NCI-H187 (cell line): ENCODE measurements at regions not wholly inside any gene's neighbourhood (a gene's known extent, or its start where the extent isn't known, plus 50 kb on each side); places are given as distances from the start of the nearest gene placed in this dataset.

Experiments
- DNase-seq, 2 experiments: peaks; one replicate each; lab custom pipeline; 2025; lab: John Stamatoyannopoulos, UW

- no peak for DNase-seq
Measured at GRCh38 chr6:170114187-170114945, 176.5 kb downstream of the DLL1 start.

- no peak for DNase-seq
Measured at GRCh38 chr6:170113141-170113540, 177.7 kb downstream of the DLL1 start.

GRCh38 chr6:170112583-170112860, 178.4 kb downstream of the DLL1 start:
- no peak for DNase-seq

- DNase-seq: no peak
Measured at GRCh38 chr6:170111816-170112582, 178.9 kb downstream of the DLL1 start.

- DNase-seq: no peak
Measured at GRCh38 chr6:170111141-170111664, 179.7 kb downstream of the DLL1 start.

GRCh38 chr6:170110201-170111140, 180.4 kb downstream of the DLL1 start:
- DNase-seq: no peak

GRCh38 chr6:170108890-170109587, 181.8 kb downstream of the DLL1 start:
- no peak for DNase-seq

- DNase-seq: no peak
Measured at GRCh38 chr6:170108456-170108855, 182.4 kb downstream of the DLL1 start.

GRCh38 chr6:170107606-170108222, 183.2 kb downstream of the DLL1 start:
- DNase-seq: no peak

GRCh38 chr6:170106906-170107525, 183.9 kb downstream of the DLL1 start:
- no peak for DNase-seq

- no peak for DNase-seq
Measured at GRCh38 chr6:170102582-170103481, 188.0 kb downstream of the DLL1 start.

GRCh38 chr6:170102038-170102437, 188.8 kb downstream of the DLL1 start:
- no peak for DNase-seq

- DNase-seq: no peak
Measured at GRCh38 chr6:170101281-170102035, 189.4 kb downstream of the DLL1 start.

- no peak for DNase-seq
Measured at GRCh38 chr6:170100046-170100445, 190.8 kb downstream of the DLL1 start.

GRCh38 chr6:170099387-170099786, 191.5 kb downstream of the DLL1 start:
- DNase-seq: no peak

GRCh38 chr6:170098428-170099170, 192.3 kb downstream of the DLL1 start:
- DNase-seq: no peak

- DNase-seq: no peak
Measured at GRCh38 chr6:170097505-170098427, 193.1 kb downstream of the DLL1 start.
